DND-41 (cell line): ENCODE measurements at regions not wholly inside any gene's neighbourhood (a gene's known extent, or its start where the extent isn't known, plus 50 kb on each side); places are given as distances from the start of the nearest gene placed in this dataset.

ENCODE experiments used
- CTCF ChIP-seq: IDR thresholded peaks from 2 replicates; pipeline ENCODE4 v1.5.1; 2012; ENCODE audit warnings: borderline replicate concordance, low read length, moderate library complexity, mild to moderate bottlenecking; ENCODE audit not compliant: poor library complexity, severe bottlenecking; ENCODE audit errors: extremely low read depth
- EZH2 ChIP-seq: IDR thresholded peaks from 3 replicates; pipeline ENCODE4 v1.6.1; 2012; ENCODE audit warnings: borderline replicate concordance, low read depth, mild to moderate bottlenecking, moderate library complexity, low read length, inconsistent platforms; ENCODE audit not compliant: severe bottlenecking

GRCh38 chr9:26356491-26356890 is 536.1 kb downstream of the CAAP1 start:
- TF ChIP-seq CTCF (no peak), EZH2 (no peak)
